Renal cortical epithelial cell (primary cell): ENCODE measurements at regions not wholly inside any gene's neighbourhood (a gene's known extent, or its start where the extent isn't known, plus 50 kb on each side); places are given as distances from the start of the nearest gene placed in this dataset.
"Not testable (repeated sequence)": the region's sequence is repeated elsewhere in the genome, so short reads cannot be mapped to it uniquely, and the experiment has no call there.

ENCODE experiments used
- DNase-seq: peaks from one replicate; pipeline ENCODE4 v3.0.0-alpha.2; 2011; ENCODE audit warnings: low read depth

- not testable (repeated sequence) for DNase-seq
Measured at GRCh38 chrX:71822314-71822713, 59.2 kb downstream of the CXorf49B start.

GRCh38 chrX:71823391-71824057 lies 60.4 kb downstream of the CXorf49B start:
- DNase-seq: no peak

DNA sequence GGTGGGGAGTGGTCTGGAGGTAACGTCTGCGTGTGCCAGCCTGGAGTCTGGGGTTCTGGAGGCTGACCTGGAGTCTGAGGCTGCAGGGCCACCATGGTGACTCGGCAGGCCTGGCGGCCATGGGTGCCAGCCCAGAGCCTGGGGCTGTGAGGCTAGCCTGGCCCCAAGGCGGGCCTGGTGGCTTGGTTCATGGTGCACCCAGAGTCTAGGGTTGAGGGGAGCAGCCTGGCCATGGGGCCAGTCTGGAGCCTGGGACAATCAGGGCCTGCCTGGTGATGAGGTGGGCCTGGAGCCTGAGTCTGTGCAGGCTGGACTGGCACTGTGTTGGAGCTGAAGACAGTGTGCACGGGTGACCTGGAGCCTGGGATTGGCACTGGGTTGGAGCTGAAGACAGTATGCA lies 64.9 kb downstream of the CXorf49B start:
- no peak for DNase-seq

DNA sequence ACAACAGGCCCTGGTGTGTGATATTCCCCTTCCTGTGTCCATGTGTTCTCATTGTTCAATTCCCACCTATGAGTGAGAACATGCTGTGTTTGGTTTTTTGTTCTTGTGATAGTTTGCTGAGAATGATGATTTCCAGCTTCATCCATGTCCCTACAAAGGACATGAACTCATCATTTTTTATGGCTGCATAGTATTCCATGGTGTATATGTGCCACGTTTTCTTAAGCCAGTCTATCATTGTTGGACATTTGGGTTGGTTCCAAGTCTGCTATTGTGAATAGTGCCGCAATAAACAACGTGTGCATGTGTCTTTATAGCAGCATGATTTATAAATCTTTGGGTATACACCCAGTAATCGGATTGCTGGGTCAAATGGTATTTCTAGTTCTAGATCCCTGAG lies 72.6 kb upstream of the NHSL2 start:
- DNase-seq: not testable (repeated sequence)

- DNase-seq: peak; percentile 10
Measured at GRCh38 chrX:71846429-71846828, 64.2 kb upstream of the NHSL2 start.

DNA sequence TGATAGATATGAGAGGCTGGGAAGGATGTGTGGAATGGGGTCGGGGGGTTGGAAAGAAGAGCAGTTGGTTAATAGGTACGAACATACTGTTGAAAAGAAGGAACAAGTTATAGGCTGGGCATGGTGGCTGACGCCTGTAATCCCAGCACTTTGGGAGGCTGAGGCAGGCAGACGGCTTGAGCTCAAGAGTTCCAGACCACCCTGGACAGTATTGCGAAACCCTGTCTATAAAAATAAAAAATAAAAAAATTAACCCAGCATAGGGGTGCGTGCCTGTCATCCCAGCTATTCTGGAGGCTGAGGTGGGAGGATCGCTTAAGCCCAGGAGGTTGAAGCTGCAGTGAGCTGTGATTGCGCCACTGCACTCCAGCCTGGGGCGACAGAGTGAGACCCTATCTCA lies 58.5 kb upstream of the NHSL2 start:
- DNase-seq: no peak

GRCh38 chrX:71859637-71860036 lies 51.0 kb upstream of the NHSL2 start:
- peak; percentile 27 for DNase-seq
